HG02885 (cell line): ENCODE measurements at regions not wholly inside any gene's neighbourhood (a gene's known extent, or its start where the extent isn't known, plus 50 kb on each side); places are given as distances from the start of the nearest gene placed in this dataset.

Source experiments
- ATAC-seq: cut with Tn5 transposase; IDR thresholded peaks from one replicate; pipeline ENCODE4 v1.9.1; 2021; ENCODE audit warnings: mild to moderate bottlenecking; ENCODE audit not compliant: unreplicated experiment, poor library complexity

DNA sequence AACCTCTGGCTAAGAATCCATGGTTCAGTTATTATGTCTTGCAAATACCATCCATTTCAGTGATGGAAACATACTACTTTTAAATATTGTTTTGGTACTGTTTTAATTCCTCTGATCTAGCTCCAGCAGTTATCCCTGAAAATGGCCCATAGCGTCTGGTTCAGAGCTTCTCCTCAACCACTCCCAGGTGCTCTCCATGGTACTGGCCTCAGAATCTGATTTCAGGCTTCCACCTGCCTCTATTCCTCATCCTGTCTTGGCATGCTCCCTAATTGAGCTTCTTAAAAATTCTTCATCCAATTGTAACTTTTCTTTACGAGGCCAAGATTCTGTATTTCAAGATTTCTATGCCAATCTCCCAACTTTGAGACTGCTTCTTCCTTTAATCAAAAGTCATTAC is 236.3 kb downstream of the HTR7 start:
- no peak for ATAC-seq

DNA sequence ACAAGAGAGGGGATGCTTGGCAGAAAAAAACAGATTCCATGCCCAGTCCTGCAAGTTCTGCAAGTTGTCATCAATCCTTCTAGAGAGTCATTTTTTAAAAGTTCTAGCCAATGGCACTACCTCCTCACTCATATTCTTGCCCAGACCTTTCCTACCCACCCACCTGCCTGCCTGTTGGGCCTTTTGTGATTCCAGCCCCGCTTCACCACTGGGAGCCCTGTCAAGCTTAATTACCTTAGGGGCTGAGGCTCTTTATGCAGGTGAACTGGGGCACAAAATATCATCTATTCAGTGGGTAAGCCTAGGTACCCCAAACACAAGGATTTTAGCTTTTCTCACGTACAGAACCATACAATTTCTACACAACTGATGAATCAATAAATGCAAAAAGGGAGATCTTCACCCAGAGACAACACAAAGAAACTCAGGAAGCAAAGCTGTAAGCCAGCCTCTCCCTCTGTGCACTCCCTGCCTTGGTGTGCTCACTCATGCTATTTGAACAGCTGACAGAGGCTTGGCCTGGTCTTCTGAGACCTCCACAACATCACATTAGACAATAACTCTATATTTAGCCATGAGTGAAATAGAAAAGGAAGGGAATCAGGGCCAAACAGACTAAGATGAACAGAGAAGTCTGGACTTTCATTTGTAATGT is 222.6 kb downstream of the HTR7 start:
- no peak for ATAC-seq

DNA sequence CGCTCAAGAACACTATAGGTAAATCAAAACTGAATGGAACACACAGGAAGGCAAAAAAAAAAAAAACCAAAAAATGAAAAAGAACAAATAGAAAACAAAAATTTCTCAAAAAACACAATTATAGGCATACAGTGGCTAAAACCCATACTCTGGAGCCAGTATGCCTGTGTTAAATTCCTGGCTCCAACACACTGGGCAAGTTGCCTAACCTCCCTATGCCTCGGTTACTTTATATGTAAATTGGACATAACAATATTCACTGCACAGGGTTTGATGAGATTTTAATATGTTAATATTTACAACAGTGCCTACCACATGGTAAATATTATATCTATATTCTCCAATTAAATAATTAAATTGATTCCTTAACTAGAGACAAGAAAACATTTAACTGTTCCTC is 217.1 kb downstream of the HTR7 start:
- no peak for ATAC-seq

DNA sequence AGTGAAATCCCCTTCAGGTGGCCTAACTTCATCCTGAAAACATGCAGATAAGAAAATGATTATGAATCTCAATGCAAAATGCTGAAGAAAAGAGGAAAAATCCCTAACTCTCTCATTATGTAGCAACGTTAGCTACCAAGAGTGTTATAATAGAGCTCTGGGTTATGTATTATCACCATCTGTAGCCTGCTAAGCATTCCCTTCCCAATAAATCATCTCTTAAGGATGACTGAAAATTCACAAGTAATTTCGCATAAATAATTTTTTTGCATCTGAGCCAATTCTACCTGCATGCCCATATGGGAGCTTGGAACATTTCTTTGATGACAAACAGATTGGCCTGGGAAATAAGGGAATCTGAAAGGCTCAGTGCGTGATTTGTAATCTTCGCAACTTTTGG is 216.1 kb downstream of the HTR7 start:
- no peak for ATAC-seq

DNA sequence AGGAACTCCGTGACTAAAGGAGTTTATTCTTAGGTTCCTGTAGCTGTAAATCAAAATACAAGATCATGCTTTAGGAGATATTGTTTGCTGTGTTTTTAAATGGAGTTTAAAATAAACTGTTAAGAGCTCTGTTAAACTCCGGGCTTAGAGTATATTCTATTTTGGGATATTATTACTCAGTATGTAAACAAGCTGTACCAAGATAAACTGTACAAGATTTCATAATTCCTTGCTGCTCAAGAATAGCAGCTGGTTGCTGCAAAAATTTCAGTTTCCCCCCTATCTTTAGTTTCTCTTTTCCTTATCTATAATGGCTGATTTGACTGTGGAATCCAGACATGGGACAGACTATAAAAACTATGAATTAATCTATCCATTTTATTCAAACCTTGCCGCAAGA is 215.7 kb downstream of the HTR7 start:
- no peak for ATAC-seq

DNA sequence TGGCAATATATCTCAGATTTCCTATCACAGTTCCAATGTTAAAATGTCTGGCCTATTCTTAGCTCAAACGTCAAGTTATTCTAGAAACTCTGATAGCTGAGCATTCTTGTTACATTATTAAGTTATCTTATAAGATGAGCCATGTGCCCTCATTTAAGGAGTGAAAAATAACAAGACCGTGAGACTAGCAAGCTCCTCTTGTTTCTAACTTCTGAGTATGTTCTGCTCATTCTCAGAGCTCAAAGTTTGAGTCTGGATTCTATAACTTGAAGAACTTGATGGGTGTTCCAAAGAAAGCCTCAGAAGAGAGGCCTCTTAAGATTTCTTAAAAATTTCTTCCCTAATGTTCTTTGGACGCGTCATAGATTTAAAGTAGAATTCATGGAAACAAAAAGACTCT is 215.2 kb downstream of the HTR7 start:
- no peak for ATAC-seq

DNA sequence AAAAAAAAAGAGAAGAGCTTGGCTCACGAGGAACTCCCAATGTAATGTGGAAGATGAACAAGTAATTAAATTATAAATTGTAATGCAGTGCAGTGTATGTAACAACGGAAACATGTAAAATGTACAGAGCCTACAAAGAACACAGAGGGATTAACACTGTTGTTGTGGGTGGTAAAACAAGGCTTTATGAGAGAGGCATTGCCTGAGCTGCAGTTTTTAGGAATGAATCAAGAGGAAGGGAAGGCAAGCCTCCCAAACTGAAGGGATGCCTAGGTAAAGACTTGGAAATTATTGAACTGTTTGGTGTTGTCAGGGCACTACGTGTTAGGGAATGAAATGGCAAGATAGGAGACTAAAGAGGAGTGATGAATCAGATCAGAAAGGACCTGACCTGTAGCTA is 213.7 kb downstream of the HTR7 start:
- no peak for ATAC-seq

DNA sequence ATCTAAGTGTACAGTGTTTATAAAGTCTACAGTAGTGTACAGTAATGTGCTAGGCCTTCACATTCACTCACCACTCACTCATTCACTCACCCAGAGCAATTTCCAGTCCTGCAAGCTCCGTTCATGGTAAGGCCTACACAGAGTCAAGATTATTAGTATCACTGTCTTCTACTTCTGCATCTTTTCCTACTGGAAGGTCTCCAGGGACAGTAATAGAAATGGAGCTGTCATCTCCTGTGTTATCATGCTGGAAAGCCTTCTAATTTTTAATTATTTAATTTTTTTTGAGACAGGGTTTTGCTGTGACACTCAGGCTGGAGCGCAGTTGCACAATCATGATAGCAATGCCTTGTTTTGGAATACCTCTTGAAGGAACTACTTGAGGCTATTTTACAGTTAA is 207.0 kb downstream of the HTR7 start:
- no peak for ATAC-seq

DNA sequence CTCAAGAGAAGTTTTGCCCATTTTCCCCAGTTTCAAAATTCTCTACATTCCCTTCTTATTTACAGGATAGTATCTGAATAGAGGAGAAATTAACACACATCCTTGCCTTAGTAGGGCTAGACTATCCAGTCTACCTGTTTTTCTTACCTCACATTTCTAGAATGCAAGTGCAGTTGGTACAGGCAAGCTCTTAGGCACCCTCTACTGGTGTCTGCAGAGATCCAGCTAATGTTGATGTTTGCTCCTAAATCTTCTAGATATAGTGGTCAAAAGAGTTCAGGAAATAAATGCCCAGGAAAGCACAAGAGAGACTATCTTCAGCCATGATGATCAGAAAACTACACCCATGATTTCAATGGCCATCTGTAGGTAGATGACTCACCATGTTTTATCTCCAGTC is 205.3 kb downstream of the HTR7 start:
- ATAC-seq: no peak

DNA sequence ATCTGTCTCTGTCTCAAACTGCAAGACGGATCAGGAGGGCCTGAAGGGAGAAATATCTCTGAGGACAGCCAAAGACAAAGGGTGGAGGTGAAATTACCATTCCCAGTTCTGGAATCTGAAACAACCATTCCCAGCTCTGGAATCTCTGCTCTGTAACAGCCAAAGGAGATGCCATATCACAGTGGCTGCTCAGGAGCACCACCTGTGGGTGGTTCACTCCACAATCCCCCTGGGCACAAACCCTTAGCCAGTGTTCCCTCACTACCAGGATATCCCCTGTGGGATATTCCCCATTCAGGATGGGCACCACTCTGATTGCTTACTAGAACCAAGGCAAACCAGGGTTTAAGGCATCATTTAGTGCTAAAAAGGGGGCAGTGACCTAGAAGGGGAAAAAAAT is 199.0 kb downstream of the HTR7 start:
- no peak for ATAC-seq

DNA sequence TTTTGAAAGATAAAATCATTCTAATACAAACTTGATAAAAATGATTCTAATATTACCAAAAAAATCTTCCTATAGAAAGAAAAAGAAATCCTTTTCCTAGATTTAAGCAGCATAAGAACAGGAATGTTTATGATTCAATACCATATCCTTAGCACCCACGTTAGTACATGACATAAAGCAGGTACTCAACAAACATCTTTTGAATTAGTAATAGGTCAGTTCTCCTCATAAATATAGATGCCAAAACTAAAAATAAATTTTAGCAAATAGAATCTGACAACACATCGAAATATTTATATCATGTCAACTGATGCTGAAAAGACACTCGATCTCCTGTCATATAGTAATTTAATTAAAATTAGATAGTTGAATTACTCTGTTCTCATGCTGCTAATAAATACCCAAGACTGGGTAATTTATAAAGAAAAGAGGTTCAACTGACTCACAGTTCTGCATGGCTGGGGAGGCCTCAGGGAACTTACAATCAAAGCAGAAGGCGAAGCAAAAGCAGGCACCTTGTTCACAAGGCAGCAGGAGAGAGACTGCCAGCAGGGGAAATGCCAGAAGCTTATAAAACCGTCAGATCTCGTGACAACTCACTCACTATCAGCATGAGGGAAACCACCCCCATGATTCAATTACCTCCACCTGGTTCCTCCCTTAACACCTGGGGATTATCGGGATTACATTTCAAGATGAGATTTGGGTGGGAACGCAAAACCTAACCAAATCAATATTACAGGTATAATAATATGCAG is 191.8 kb downstream of the HTR7 start:
- no peak for ATAC-seq

DNA sequence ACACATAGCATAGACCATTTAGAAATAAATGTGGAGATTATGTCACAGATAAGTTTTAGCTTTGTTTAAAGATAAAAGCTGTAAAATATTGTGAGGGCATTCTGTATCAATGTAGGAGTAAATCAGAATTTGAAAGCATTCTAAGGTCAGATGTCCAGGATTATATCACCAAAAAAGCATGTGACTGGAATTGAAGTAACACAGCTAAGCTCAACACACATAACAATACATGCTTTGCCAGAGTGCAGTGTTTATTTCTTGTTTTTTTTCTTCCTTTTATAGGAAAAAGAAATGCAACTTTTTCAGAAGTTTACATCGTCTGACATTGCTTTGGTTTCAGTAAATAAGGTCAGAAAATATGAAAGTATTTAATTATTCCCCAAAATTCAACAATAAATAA is 183.4 kb downstream of the HTR7 start:
- ATAC-seq: no peak

DNA sequence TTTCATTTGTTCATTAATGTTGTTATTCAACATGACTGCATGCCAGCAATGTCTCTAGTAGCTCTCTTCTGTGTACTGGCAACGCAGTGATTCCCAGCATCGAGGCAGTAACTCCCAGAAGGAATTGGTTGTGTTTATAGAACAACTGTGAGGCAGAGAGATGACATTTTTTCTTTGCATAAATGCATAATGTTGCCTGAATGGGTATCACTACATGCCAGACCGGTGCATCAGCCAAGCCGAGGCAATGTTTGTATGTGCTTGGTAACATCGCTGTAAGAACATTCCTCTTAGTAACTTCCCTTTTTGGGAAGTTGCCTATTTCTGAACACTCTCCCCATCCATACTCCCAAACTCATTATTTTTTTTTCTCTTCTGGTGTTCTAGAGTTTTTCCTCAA is 182.9 kb downstream of the HTR7 start:
- no peak for ATAC-seq

DNA sequence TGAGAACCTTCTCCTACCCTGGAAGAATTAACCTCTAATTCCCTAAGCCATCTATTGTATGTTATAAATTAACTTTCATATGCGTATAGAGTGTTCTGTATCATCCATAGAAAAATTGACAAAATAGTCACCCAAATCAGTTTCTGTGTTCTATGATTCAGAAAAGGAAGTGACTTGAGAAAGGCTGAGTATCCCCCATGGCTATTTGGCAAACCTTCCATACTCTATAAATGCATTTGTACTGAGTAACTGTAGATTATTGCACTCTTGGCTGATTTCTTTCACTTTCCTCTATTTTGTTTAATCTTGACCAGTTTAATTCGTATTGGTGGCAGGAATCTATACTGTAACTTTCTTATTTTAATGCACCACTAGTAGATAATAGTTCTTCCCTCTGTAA is 182.2 kb downstream of the HTR7 start:
- no peak for ATAC-seq
